ENCODE measurements at regions not wholly inside any gene's neighbourhood (a gene's known extent, or its start where the extent isn't known, plus 50 kb on each side); places are given as distances from the start of the nearest gene placed in this dataset.

- DNase-seq: no peak
These were observed 376.4 kb upstream of the KAZN start for GRCh38 chr1:14222086-14222485.

- DNase-seq: no peak
These were observed 369.8 kb upstream of the KAZN start for GRCh38 chr1:14228677-14229076.

GRCh38 chr1:14233510-14233909 lies 365.0 kb upstream of the KAZN start:
- DNase-seq: no peak

- no peak for DNase-seq
These were observed 362.4 kb upstream of the KAZN start for GRCh38 chr1:14236097-14236496.

- DNase-seq: no peak
These were observed 359.8 kb upstream of the KAZN start for GRCh38 chr1:14238472-14239307.

GRCh38 chr1:14240265-14240664 lies 358.2 kb upstream of the KAZN start:
- no peak for DNase-seq

- DNase-seq: no peak
These were observed 356.4 kb upstream of the KAZN start for GRCh38 chr1:14242123-14242522.

- DNase-seq: no peak
These were observed 355.6 kb upstream of the KAZN start for GRCh38 chr1:14242870-14243269.

- DNase-seq: no peak
These were observed 352.5 kb upstream of the KAZN start for GRCh38 chr1:14245954-14246353.

GRCh38 chr1:14246471-14246870 lies 352.0 kb upstream of the KAZN start:
- DNase-seq: no peak

- DNase-seq: no peak
These were observed 350.8 kb upstream of the KAZN start for GRCh38 chr1:14247666-14248065.

- no peak for DNase-seq
These were observed 346.6 kb upstream of the KAZN start for GRCh38 chr1:14251871-14252270.

- no peak for DNase-seq
These were observed 344.8 kb upstream of the KAZN start for GRCh38 chr1:14253676-14254075.

GRCh38 chr1:14254251-14254650 lies 344.2 kb upstream of the KAZN start:
- DNase-seq: no peak

GRCh38 chr1:14255233-14255632 lies 343.3 kb upstream of the KAZN start:
- DNase-seq: no peak

GRCh38 chr1:14255711-14256110 lies 342.8 kb upstream of the KAZN start:
- DNase-seq: no peak

- DNase-seq: no peak
These were observed 339.2 kb upstream of the KAZN start for GRCh38 chr1:14259191-14259757.

GRCh38 chr1:14260480-14260879 lies 338.0 kb upstream of the KAZN start:
- no peak for DNase-seq

GRCh38 chr1:14261395-14261794 lies 337.1 kb upstream of the KAZN start:
- no peak for DNase-seq

GRCh38 chr1:14262637-14263036 lies 335.8 kb upstream of the KAZN start:
- DNase-seq: no peak

- DNase-seq: no peak
These were observed 335.3 kb upstream of the KAZN start for GRCh38 chr1:14263225-14263624.

GRCh38 chr1:14263671-14264070 lies 334.8 kb upstream of the KAZN start:
- DNase-seq: no peak

GRCh38 chr1:14265495-14265894 lies 333.0 kb upstream of the KAZN start:
- no peak for DNase-seq

- no peak for DNase-seq
These were observed 330.5 kb upstream of the KAZN start for GRCh38 chr1:14267991-14268390.

GRCh38 chr1:14270821-14271220 lies 327.7 kb upstream of the KAZN start:
- DNase-seq: no peak

All from activated CD8-positive, alpha-beta memory T cell treated with anti-CD3 and anti-CD28 coated beads for 24 hours (primary cell).